Ammon's horn (tissue), 1 donor: ENCODE measurements at regions not wholly inside any gene's neighbourhood (a gene's known extent, or its start where the extent isn't known, plus 50 kb on each side); places are given as distances from the start of the nearest gene placed in this dataset.
A peak's percentile ranks its signal among the peaks of the same experiment; 100 is the strongest.
"Not testable (repeated sequence)": the region's sequence is repeated elsewhere in the genome, so short reads cannot be mapped to it uniquely, and the experiment has no call there.

Source experiments
- DNase-seq: peaks from one replicate; pipeline ENCODE4 v3.0.0-alpha.2; 2016; ENCODE audit warnings: low spot score

GRCh38 chr10:89952325-89952724 lies 250.9 kb downstream of the KIF20B start:
- no peak for DNase-seq

GRCh38 chr10:89952751-89953150 lies 251.4 kb downstream of the KIF20B start:
- DNase-seq = no peak

- DNase-seq = no peak
Measured at GRCh38 chr10:89954061-89954460, 252.7 kb downstream of the KIF20B start.

- DNase-seq = no peak
Measured at GRCh38 chr10:89954787-89955566, 253.6 kb downstream of the KIF20B start.

- DNase-seq = no peak
Measured at GRCh38 chr10:89959433-89960110, 258.2 kb downstream of the KIF20B start.

- no peak for DNase-seq
Measured at GRCh38 chr10:89963451-89964102, 262.2 kb downstream of the KIF20B start.

- no peak for DNase-seq
Measured at GRCh38 chr10:89966211-89966610, 264.8 kb downstream of the KIF20B start.

- DNase-seq = no peak
Measured at GRCh38 chr10:89973326-89973725, 271.9 kb downstream of the KIF20B start.

- no peak for DNase-seq
Measured at GRCh38 chr10:89975071-89975470, 273.7 kb downstream of the KIF20B start.

GRCh38 chr10:89975771-89976170 lies 274.4 kb downstream of the KIF20B start:
- DNase-seq = no peak

GRCh38 chr10:89978081-89978480 lies 276.7 kb downstream of the KIF20B start:
- no peak for DNase-seq

- no peak for DNase-seq
Measured at GRCh38 chr10:89979726-89980125, 278.3 kb downstream of the KIF20B start.

GRCh38 chr10:89980166-89980565 lies 278.8 kb downstream of the KIF20B start:
- DNase-seq = no peak

GRCh38 chr10:89981891-89982290 lies 280.5 kb downstream of the KIF20B start:
- DNase-seq = peak; percentile 40

GRCh38 chr10:89985446-89985845 lies 284.1 kb downstream of the KIF20B start:
- no peak for DNase-seq

- not testable (repeated sequence) for DNase-seq
Measured at GRCh38 chr10:89988361-89988760, 287.0 kb downstream of the KIF20B start.

- DNase-seq = no peak
Measured at GRCh38 chr10:89992575-89992974, 291.2 kb downstream of the KIF20B start.

GRCh38 chr10:90007226-90007625 lies 305.8 kb downstream of the KIF20B start:
- no peak for DNase-seq

GRCh38 chr10:90011281-90011680 lies 309.9 kb downstream of the KIF20B start:
- DNase-seq = not testable (repeated sequence)

GRCh38 chr10:90018819-90019218 lies 317.4 kb downstream of the KIF20B start:
- no peak for DNase-seq

GRCh38 chr10:90020506-90020905 lies 319.1 kb downstream of the KIF20B start:
- no peak for DNase-seq

GRCh38 chr10:90023950-90024349 lies 322.6 kb downstream of the KIF20B start:
- no peak for DNase-seq

GRCh38 chr10:90028312-90028711 lies 326.9 kb downstream of the KIF20B start:
- no peak for DNase-seq
